ENCODE measurements at regions not wholly inside any gene's neighbourhood (a gene's known extent, or its start where the extent isn't known, plus 50 kb on each side); places are given as distances from the start of the nearest gene placed in this dataset.

GRCh38 chr4:138805736-138806135, 209.8 kb upstream of the NOCT start:
- peaks cover 77% of the 10 kb centered on the region for H3K4me1 Mint-ChIP-seq
- TF ChIP-seq CTCF (IDR thresholded peaks at IDR 0.05), result no peak
- no peaks in the 10 kb centered on the region for H3K36me3 Mint-ChIP-seq (ENCODE audit: low read depth)
- no peak for DNase-seq
- no peaks in the 10 kb centered on the region for H3K9me3 Mint-ChIP-seq
- no peak overlapping the region for H3K4me3 Mint-ChIP-seq
- peak overlapping the region; percentile 21 for H3K27ac Mint-ChIP-seq
- H3K27me3 Mint-ChIP-seq (ENCODE audit: low read depth, poor library complexity), result peaks cover 11% of the 10 kb centered on the region

- Mint-ChIP-seq H3K27ac (peak overlapping the region; percentile 96), H3K4me3 (peak overlapping the region; percentile 54), H3K4me1 (peaks cover 85% of the 10 kb centered on the region), H3K27me3 (ENCODE audit: low read depth, poor library complexity) (peaks cover 13% of the 10 kb centered on the region), H3K9me3 (no peaks in the 10 kb centered on the region), H3K36me3 (ENCODE audit: low read depth) (no peaks in the 10 kb centered on the region)
- DNase-seq, result peak; percentile 22
- no peak for TF ChIP-seq CTCF (IDR thresholded peaks at IDR 0.05)
These were observed 210.9 kb upstream of the NOCT start for GRCh38 chr4:138804711-138805110.

- H3K4me1 Mint-ChIP-seq, result peaks cover 83% of the 10 kb centered on the region
- no peak overlapping the region for H3K27ac Mint-ChIP-seq
- H3K27me3 Mint-ChIP-seq (ENCODE audit: low read depth, poor library complexity), result peaks cover 15% of the 10 kb centered on the region
- no peaks in the 10 kb centered on the region for H3K36me3 Mint-ChIP-seq (ENCODE audit: low read depth)
- H3K9me3 Mint-ChIP-seq, result no peaks in the 10 kb centered on the region
- DNase-seq, result no peak
- no peak overlapping the region for H3K4me3 Mint-ChIP-seq
- no peak for TF ChIP-seq CTCF (IDR thresholded peaks at IDR 0.05)
These were observed 212.5 kb upstream of the NOCT start for GRCh38 chr4:138803051-138803450.

GRCh38 chr4:138802499-138802898, 213.1 kb upstream of the NOCT start:
- H3K4me3 Mint-ChIP-seq, result no peak overlapping the region

GRCh38 chr4:138800421-138800820, 215.2 kb upstream of the NOCT start:
- H3K9me3 Mint-ChIP-seq, result no peaks in the 10 kb centered on the region
- no peak for TF ChIP-seq CTCF (IDR thresholded peaks at IDR 0.05)
- H3K27ac Mint-ChIP-seq, result peak overlapping the region; percentile 75
- H3K27me3 Mint-ChIP-seq (ENCODE audit: low read depth, poor library complexity), result peaks cover 11% of the 10 kb centered on the region
- H3K4me3 Mint-ChIP-seq, result no peak overlapping the region
- peaks cover 82% of the 10 kb centered on the region for H3K4me1 Mint-ChIP-seq
- DNase-seq, result peak; percentile 33
- H3K36me3 Mint-ChIP-seq (ENCODE audit: low read depth), result no peaks in the 10 kb centered on the region

More at GRCh38 chr4:138802499-138802898, 213.1 kb upstream of the NOCT start:
- H3K4me1 Mint-ChIP-seq, result peaks cover 85% of the 10 kb centered on the region
- no peak for DNase-seq
- H3K27me3 Mint-ChIP-seq (ENCODE audit: low read depth, poor library complexity), result peaks cover 15% of the 10 kb centered on the region
- TF ChIP-seq CTCF (IDR thresholded peaks at IDR 0.05), result no peak
- no peaks in the 10 kb centered on the region for H3K9me3 Mint-ChIP-seq
- no peaks in the 10 kb centered on the region for H3K36me3 Mint-ChIP-seq (ENCODE audit: low read depth)
- no peak overlapping the region for H3K27ac Mint-ChIP-seq

GRCh38 chr4:138798404-138798803, 217.2 kb upstream of the NOCT start:
- DNase-seq, result no peak
- peaks cover under 1% of the 10 kb centered on the region for H3K9me3 Mint-ChIP-seq
- H3K27ac Mint-ChIP-seq, result peak overlapping the region; percentile 24
- H3K27me3 Mint-ChIP-seq (ENCODE audit: low read depth, poor library complexity), result peaks cover 8% of the 10 kb centered on the region
- no peak for TF ChIP-seq CTCF (IDR thresholded peaks at IDR 0.05)
- H3K4me3 Mint-ChIP-seq, result peak overlapping the region; percentile 19
- H3K36me3 Mint-ChIP-seq (ENCODE audit: low read depth), result no peaks in the 10 kb centered on the region
- peaks cover 62% of the 10 kb centered on the region for H3K4me1 Mint-ChIP-seq

All from nephron progenitor cell (in vitro differentiated cells).